H1 (cell line): ENCODE measurements at regions not wholly inside any gene's neighbourhood (a gene's known extent, or its start where the extent isn't known, plus 50 kb on each side); places are given as distances from the start of the nearest gene placed in this dataset.

Source experiments
- CTCF ChIA-PET: fragments of 300-600 bp; sonication (Branson Sonifier 250); formaldehyde crosslinking; loops from one replicate; lab custom pipeline; 2021; ENCODE audit not compliant: partially characterized antibody; lab: Charles Lee
- POLR2A ChIA-PET: fragments of 300-600 bp; sonication (Branson Sonifier 250); formaldehyde crosslinking; loops from one replicate; lab custom pipeline; 2021; ENCODE audit warnings: inconsistent platforms; ENCODE audit not compliant: partially characterized antibody; lab: Charles Lee
- DNase-seq, 2 experiments: peaks; one replicate each; pipeline versions ENCODE4 v3.0.0 to v3.0.0-alpha.2; 2010 to 2022; ENCODE audit warnings: low spot score in 2 of 2, low read depth in 1 of 2, mixed read lengths in 1 of 2
- FAIRE-seq: peaks from 2 replicates; lab custom pipeline; 2011; peaks lifted over from hg19 to GRCh38; lab: Jason Lieb, UNC
- H2AFZ ChIP-seq: 2 replicates; pipeline ENCODE4 v1.8.1; 2012; ENCODE audit warnings: low read length, inconsistent platforms
- H2AK5ac ChIP-seq: 2 replicates; pipeline ENCODE4 v1.6.1; 2013; ENCODE audit warnings: low read depth, low read length
- H2BK120ac ChIP-seq: replicated peaks from 2 replicates; pipeline ENCODE3; 2013; ENCODE audit warnings: low read depth, low read length, inconsistent platforms
- H2BK12ac ChIP-seq: 2 replicates; pipeline ENCODE4 v1.6.1; 2013; ENCODE audit warnings: low read depth, low read length
- H2BK15ac ChIP-seq: 2 replicates; pipeline ENCODE4 v1.6.1; 2013; ENCODE audit warnings: low read length
- H2BK20ac ChIP-seq: 2 replicates; pipeline ENCODE4 v1.6.1; 2013; ENCODE audit warnings: low read length
- H2BK5ac ChIP-seq: 2 replicates; pipeline ENCODE4 v1.6.1; 2013; ENCODE audit warnings: low read depth, low read length
- H3K14ac ChIP-seq: 2 replicates; pipeline ENCODE4 v1.6.1; 2013; ENCODE audit warnings: inconsistent platforms; ENCODE audit not compliant: insufficient read length
- H3K18ac ChIP-seq: 2 replicates; pipeline ENCODE4 v1.6.1; 2013; ENCODE audit warnings: low read length; ENCODE audit errors: extremely low read depth
- H3K23ac ChIP-seq: 2 replicates; pipeline ENCODE4 v1.6.1; 2013; ENCODE audit warnings: inconsistent platforms; ENCODE audit not compliant: insufficient read length
- H3K23me2 ChIP-seq: 2 replicates; pipeline ENCODE4 v1.6.1; 2013; ENCODE audit warnings: low read depth, low read length
- H3K27ac ChIP-seq: 2 replicates; pipeline ENCODE4 v1.6.1; 2011; ENCODE audit warnings: low read depth, low read length, inconsistent platforms
- H3K27me3 ChIP-seq, 4 experiments: replicated peaks in 1 of 4; 1 replicate in 1 of 4; 2 replicates in 3 of 4; pipeline versions ENCODE4 v1.6.1 to v1.8.1; 2011 to 2013; ENCODE audit warnings: low read length in 3 of 4, mild to moderate bottlenecking in 3 of 4, inconsistent platforms in 2 of 4, mixed read lengths in 2 of 4, moderate library complexity in 1 of 4; ENCODE audit not compliant: control insufficient read depth in 3 of 4, insufficient read depth in 3 of 4; ENCODE audit errors: extremely low read depth in 1 of 4
- H3K36me3 ChIP-seq, 4 experiments: 2 replicates each; pipeline versions ENCODE4 v1.6.1 to v1.8.1; 2011 to 2013; ENCODE audit warnings: mild to moderate bottlenecking in 4 of 4, low read length in 3 of 4, moderate library complexity in 2 of 4, control low read depth in 1 of 4, inconsistent platforms in 1 of 4; ENCODE audit not compliant: insufficient read depth in 4 of 4, control insufficient read depth in 2 of 4
- H3K4ac ChIP-seq: replicated peaks from 2 replicates; pipeline ENCODE3; 2013; ENCODE audit warnings: low read length, low read depth, mixed read lengths, inconsistent platforms; ENCODE audit not compliant: insufficient read length
- H3K4me1 ChIP-seq, 4 experiments: replicated peaks in 1 of 4; 1 replicate in 1 of 4; 2 replicates in 3 of 4; pipeline versions ENCODE4 v1.6.1 to v1.8.1; 2011 to 2013; ENCODE audit warnings: low read length in 3 of 4, inconsistent platforms in 2 of 4, mixed read lengths in 1 of 4; ENCODE audit not compliant: insufficient read depth in 4 of 4, control insufficient read depth in 3 of 4
- H3K4me2 ChIP-seq, 2 experiments: 2 replicates each; pipeline versions ENCODE4 v1.6.1 to v1.8.1; 2011 to 2013; ENCODE audit warnings: low read depth in 2 of 2, low read length in 2 of 2, control low read depth in 1 of 2, inconsistent platforms in 1 of 2, mild to moderate bottlenecking in 1 of 2; ENCODE audit not compliant: insufficient read depth in 1 of 2
- H3K4me3 ChIP-seq, 4 experiments: fragments of 200-600, 300-600 bp in 1 of 4; sonication (generic), shearing (Covaris generic), sonication (Bioruptor Twin) in 1 of 4; 2 replicates each; pipeline versions ENCODE4 v1.5.1 to v1.8.1; 2011 to 2016; ENCODE audit warnings: low read length in 4 of 4, low read depth in 3 of 4, control low read depth in 2 of 4, inconsistent platforms in 2 of 4, mild to moderate bottlenecking in 2 of 4, mixed read lengths in 1 of 4, moderate library complexity in 1 of 4; ENCODE audit not compliant: insufficient read depth in 2 of 4; ENCODE audit errors: extremely low read depth in 1 of 4
- H3K56ac ChIP-seq: replicated peaks from 2 replicates; pipeline ENCODE3; 2013; ENCODE audit warnings: low read depth, mild to moderate bottlenecking, mixed read lengths, low read length, inconsistent platforms; ENCODE audit not compliant: insufficient read length
- H3K79me1 ChIP-seq: 2 replicates; pipeline ENCODE4 v1.6.1; 2013; ENCODE audit warnings: low read depth, low read length, control low read depth
- H3K79me2 ChIP-seq, 2 experiments: 2 replicates each; pipeline versions ENCODE4 v1.6.1 to v1.8.1; 2012 to 2013; ENCODE audit warnings: low read length in 2 of 2, mild to moderate bottlenecking in 2 of 2, inconsistent platforms in 1 of 2; ENCODE audit not compliant: insufficient read depth in 2 of 2, control insufficient read depth in 1 of 2
- H3K9ac ChIP-seq, 4 experiments: replicated peaks in 1 of 4; 1 replicate in 1 of 4; 2 replicates in 3 of 4; pipeline versions ENCODE4 v1.6.1 to v1.8.1; 2011 to 2013; ENCODE audit warnings: low read depth in 3 of 4, low read length in 3 of 4, control low read depth in 2 of 4, mild to moderate bottlenecking in 2 of 4, moderate library complexity in 2 of 4, inconsistent platforms in 1 of 4; ENCODE audit errors: extremely low read depth in 1 of 4
- H3K9me3 ChIP-seq, 2 experiments: 2 replicates each; pipeline versions ENCODE4 v1.6.1 to v1.8.1; 2012 to 2013; ENCODE audit warnings: mild to moderate bottlenecking in 2 of 2, moderate library complexity in 2 of 2, control low read depth in 1 of 2, inconsistent platforms in 1 of 2, low read depth in 1 of 2, low read length in 1 of 2, mixed read lengths in 1 of 2; ENCODE audit not compliant: insufficient read depth in 2 of 2
- H4K20me1 ChIP-seq, 2 experiments: replicated peaks in 1 of 2; 2 replicates each; pipeline versions ENCODE3 to v1.8.1; 2011 to 2013; ENCODE audit warnings: inconsistent platforms in 2 of 2, low read length in 2 of 2, mild to moderate bottlenecking in 1 of 2; ENCODE audit not compliant: insufficient read depth in 2 of 2, control insufficient read depth in 1 of 2
- H4K5ac ChIP-seq: 2 replicates; pipeline ENCODE4 v1.6.1; 2013; ENCODE audit warnings: low read length, low read depth, mixed read lengths, inconsistent platforms; ENCODE audit not compliant: insufficient read length
- H4K8ac ChIP-seq: 2 replicates; pipeline ENCODE4 v1.8.0; 2013; ENCODE audit warnings: mild to moderate bottlenecking, moderate library complexity, low read length, inconsistent platforms; ENCODE audit not compliant: insufficient read depth; ENCODE audit errors: extremely low read depth
- H4K91ac ChIP-seq: replicated peaks from 2 replicates; pipeline ENCODE3; 2013; ENCODE audit warnings: low read length, mixed read lengths, inconsistent platforms; ENCODE audit not compliant: insufficient read length
- RFX5 ChIP-seq: IDR thresholded peaks from 2 replicates; pipeline ENCODE4 v1.6.1; 2011; ENCODE audit warnings: low read depth, low read length, improper control_type of control experiment, borderline replicate concordance
- YY1 ChIP-seq: IDR thresholded peaks from 2 replicates; pipeline ENCODE4 v1.6.1; 2011; ENCODE audit warnings: low read depth, mild to moderate bottlenecking, low read length
- WGBS, 2 experiments: shearing (Covaris generic) in 1 of 2; methylation state at CpG; one replicate each; pipeline versions ENCODE4 v1.1.6 to v1.1.7; 2013 to 2015; ENCODE audit warnings: low lambda C conversion rate in 2 of 2, mixed read lengths in 2 of 2, inconsistent platforms in 1 of 2, low coverage in 1 of 2, missing lambda C conversion rate in 1 of 2; ENCODE audit not compliant: insufficient replicate concordance in 2 of 2, insufficient coverage in 1 of 2, insufficient read length in 1 of 2; ENCODE audit errors: extremely low coverage in 1 of 2, missing lambda C conversion rate in 1 of 2; 5-methylcytosine and 5-hydroxymethylcytosine counted together

GRCh38 chr13:34640993-34641330 lies 301.1 kb upstream of the NBEA start:
- FAIRE-seq: no peak
- WGBS, 2 experiments: 89% methylated on average over 4 of the region's 4 CpGs; no CpG with 5 or more reads in 1 of the 2 experiments

More at GRCh38 chr13:34640993-34641330, 301.1 kb upstream of the NBEA start:
- Histone ChIP-seq H4K20me1 (no peaks in the 10 kb centered on the region), H3K27ac (no peak overlapping the region; the same call in 1 of the 2 replicates), H2AK5ac (no peak overlapping the region), H2AFZ (0 out of 2 replicates have a peak overlapping the region, but pooled peaks have one; percentile 21), H3K23ac (no peak overlapping the region), H3K27me3 (no peaks in the 10 kb centered on the region), H3K18ac (no peak overlapping the region), H2BK15ac (no peak overlapping the region), H4K8ac (no peak overlapping the region), H3K9ac (no peak overlapping the region), H4K91ac (no peak overlapping the region), H3K23me2 (no peaks in the 10 kb centered on the region; the same call in 1 of the 2 replicates), H3K14ac (no peak overlapping the region), H3K56ac (no peak overlapping the region), H3K4me1 (peaks cover 0 to 9% (median 4%) of the 10 kb centered on the region in 4 experiments; a peak in 3 of 7 replicates), H3K4ac (no peak overlapping the region), H2BK120ac (no peak overlapping the region), H3K79me2 (no peaks in the 10 kb centered on the region), H4K5ac (no peak overlapping the region), H2BK20ac (no peak overlapping the region; the same call in 1 of the 2 replicates), H2BK12ac (0 out of 2 replicates have a peak overlapping the region, but pooled peaks have one; percentile 10), H3K4me3 (no peak overlapping the region), H2BK5ac (no peak overlapping the region), H3K4me2 (no peak overlapping the region), H3K36me3 (no peaks in the 10 kb centered on the region), H3K79me1 (no peaks in the 10 kb centered on the region), H3K9me3 (no peaks in the 10 kb centered on the region)
- ChIA-PET POLR2A (no interaction called here), CTCF (interaction anchor here (0.8 kb wide), 1 partner anchor 9 kb away, joined by 3 read pairs; no protein-coding TSS in a partner anchor)
- no peak for TF ChIP-seq YY1
- no peak for TF ChIP-seq RFX5
- DNase-seq: no peak
